Endodermal cell (in vitro differentiated cells): ENCODE measurements at regions not wholly inside any gene's neighbourhood (a gene's known extent, or its start where the extent isn't known, plus 50 kb on each side); places are given as distances from the start of the nearest gene placed in this dataset.

Source experiments
- DNase-seq: peaks from one replicate; pipeline ENCODE4 v3.0.0-alpha.2; 2017
- H3K27ac ChIP-seq: 2 replicates; pipeline ENCODE4 v1.5.1; 2013; ENCODE audit warnings: mild to moderate bottlenecking, low read depth, low read length, moderate library complexity
- H3K27me3 ChIP-seq: 2 replicates; pipeline ENCODE4 v1.6.1; 2013; ENCODE audit warnings: mild to moderate bottlenecking, low read length, moderate library complexity; ENCODE audit not compliant: insufficient read depth, control insufficient read depth, poor library complexity, severe bottlenecking
- H3K36me3 ChIP-seq: 2 replicates; pipeline ENCODE4 v1.7.0; 2013; ENCODE audit warnings: mild to moderate bottlenecking, low read length, moderate library complexity; ENCODE audit not compliant: control insufficient read depth, insufficient read depth
- H3K4me1 ChIP-seq: one replicate; pipeline ENCODE4 v1.7.0; 2013; ENCODE audit warnings: low read length; ENCODE audit not compliant: control insufficient read depth, insufficient read depth
- H3K4me3 ChIP-seq: 2 replicates; pipeline ENCODE4 v1.5.1; 2013; ENCODE audit warnings: mild to moderate bottlenecking, low read length, moderate library complexity
- H3K9ac ChIP-seq: 2 replicates; pipeline ENCODE4 v1.6.1; 2013; ENCODE audit warnings: mild to moderate bottlenecking, low read length, moderate library complexity; ENCODE audit not compliant: poor library complexity, severe bottlenecking; ENCODE audit errors: extremely low read depth
- H3K9me3 ChIP-seq: 2 replicates; pipeline ENCODE4 v1.6.1; 2013; ENCODE audit warnings: mild to moderate bottlenecking, low read length, moderate library complexity; ENCODE audit not compliant: control insufficient read depth
- H3K27ac Mint-ChIP-seq: 2 replicates; pipeline ENCODE4 v1.8.0; 2020; ENCODE audit warnings: mixed read lengths
- H3K27me3 Mint-ChIP-seq: 2 replicates; pipeline ENCODE4 v1.8.0; 2021; ENCODE audit warnings: mild to moderate bottlenecking, mixed read lengths; ENCODE audit not compliant: insufficient read depth
- H3K36me3 Mint-ChIP-seq: 2 replicates; pipeline ENCODE4 v1.8.0; 2020; ENCODE audit warnings: low read depth, mixed read lengths
- H3K4me1 Mint-ChIP-seq: 2 replicates; pipeline ENCODE4 v1.8.0; 2020; ENCODE audit warnings: mixed read lengths
- H3K4me3 Mint-ChIP-seq: 2 replicates; pipeline ENCODE4 v1.8.0; 2020; ENCODE audit warnings: mild to moderate bottlenecking, moderate library complexity, mixed read lengths
- H3K9me3 Mint-ChIP-seq: 2 replicates; pipeline ENCODE4 v1.8.0; 2020; ENCODE audit warnings: mild to moderate bottlenecking, mixed read lengths
- CTCF ChIP-seq: fragments of 200-600 bp; sonication (generic); conservative IDR thresholded peaks from 2 replicates; pipeline ENCODE4 v1.5.0; 2021; ENCODE audit warnings: antibody characterized with exemption, mild to moderate bottlenecking
- WGBS, 2 experiments: methylation state at CpG; one replicate each; pipeline versions ENCODE4 v1.1.5 to v1.1.7; 2013; ENCODE audit warnings: missing lambda C conversion rate in 2 of 2, mixed read lengths in 1 of 2; ENCODE audit not compliant: insufficient coverage in 1 of 2, insufficient read length in 1 of 2; 5-methylcytosine and 5-hydroxymethylcytosine counted together

GRCh38 chr15:38883987-38884386 lies 319.4 kb upstream of the RASGRP1 start:
- no peak overlapping the region for H3K9ac ChIP-seq
- Mint-ChIP-seq H3K4me3 (no peak overlapping the region), H3K36me3 (no peaks in the 10 kb centered on the region), H3K27me3 (no peaks in the 10 kb centered on the region), H3K4me1 (no peaks in the 10 kb centered on the region), H3K9me3 (no peaks in the 10 kb centered on the region), H3K27ac (no peak overlapping the region)
- H3K9me3 ChIP-seq, result no peaks in the 10 kb centered on the region
- no peaks in the 10 kb centered on the region for H3K4me1 ChIP-seq
- H3K36me3 ChIP-seq, result no peaks in the 10 kb centered on the region
- H3K27ac ChIP-seq, result no peak overlapping the region
- TF ChIP-seq CTCF, result no peak
- H3K4me3 ChIP-seq, result no peak overlapping the region
- WGBS, 2 experiments, result 78% methylated on average over 1 of the region's 1 CpG; no CpG with 5 or more reads in 1 of the 2 experiments
- no peak for DNase-seq
- H3K27me3 ChIP-seq, result no peaks in the 10 kb centered on the region

- H3K4me3 ChIP-seq, result no peak overlapping the region
- H3K27me3 ChIP-seq, result no peaks in the 10 kb centered on the region
- no peak overlapping the region for H3K27ac ChIP-seq
- H3K9me3 Mint-ChIP-seq, result no peaks in the 10 kb centered on the region
- H3K9ac ChIP-seq, result no peak overlapping the region
- 88 to 89% methylated on average over 2 to 3 of the region's 3 CpGs for WGBS, 2 experiments
- H3K4me3 Mint-ChIP-seq, result no peak overlapping the region
- no peaks in the 10 kb centered on the region for H3K4me1 Mint-ChIP-seq
- no peak overlapping the region for H3K27ac Mint-ChIP-seq
- no peak for DNase-seq
- H3K36me3 Mint-ChIP-seq, result no peaks in the 10 kb centered on the region
- H3K27me3 Mint-ChIP-seq, result no peaks in the 10 kb centered on the region
- H3K4me1 ChIP-seq, result no peaks in the 10 kb centered on the region
- no peaks in the 10 kb centered on the region for H3K36me3 ChIP-seq
- no peaks in the 10 kb centered on the region for H3K9me3 ChIP-seq
- no peak for TF ChIP-seq CTCF
Measured at GRCh38 chr15:38885001-38885400, 320.4 kb upstream of the RASGRP1 start.

GRCh38 chr15:38885471-38885952 lies 320.9 kb upstream of the RASGRP1 start:
- Histone ChIP-seq H3K27ac (no peak overlapping the region), H3K9me3 (no peaks in the 10 kb centered on the region), H3K4me3 (no peak overlapping the region), H3K9ac (no peak overlapping the region), H3K27me3 (no peaks in the 10 kb centered on the region), H3K36me3 (no peaks in the 10 kb centered on the region), H3K4me1 (no peaks in the 10 kb centered on the region)
- 98 to 100% methylated on average over 3 to 4 of the region's 4 CpGs for WGBS, 2 experiments
- no peak overlapping the region for H3K27ac Mint-ChIP-seq
- no peaks in the 10 kb centered on the region for H3K36me3 Mint-ChIP-seq
- TF ChIP-seq CTCF, result no peak
- no peak for DNase-seq
- H3K4me1 Mint-ChIP-seq, result no peaks in the 10 kb centered on the region
- H3K27me3 Mint-ChIP-seq, result no peaks in the 10 kb centered on the region
- H3K4me3 Mint-ChIP-seq, result no peak overlapping the region
- no peaks in the 10 kb centered on the region for H3K9me3 Mint-ChIP-seq
